ENCODE measurements at regions not wholly inside any gene's neighbourhood (a gene's known extent, or its start where the extent isn't known, plus 50 kb on each side); places are given as distances from the start of the nearest gene placed in this dataset.
"Not testable (repeated sequence)": the region's sequence is repeated elsewhere in the genome, so short reads cannot be mapped to it uniquely, and the experiment has no call there.

DNA sequence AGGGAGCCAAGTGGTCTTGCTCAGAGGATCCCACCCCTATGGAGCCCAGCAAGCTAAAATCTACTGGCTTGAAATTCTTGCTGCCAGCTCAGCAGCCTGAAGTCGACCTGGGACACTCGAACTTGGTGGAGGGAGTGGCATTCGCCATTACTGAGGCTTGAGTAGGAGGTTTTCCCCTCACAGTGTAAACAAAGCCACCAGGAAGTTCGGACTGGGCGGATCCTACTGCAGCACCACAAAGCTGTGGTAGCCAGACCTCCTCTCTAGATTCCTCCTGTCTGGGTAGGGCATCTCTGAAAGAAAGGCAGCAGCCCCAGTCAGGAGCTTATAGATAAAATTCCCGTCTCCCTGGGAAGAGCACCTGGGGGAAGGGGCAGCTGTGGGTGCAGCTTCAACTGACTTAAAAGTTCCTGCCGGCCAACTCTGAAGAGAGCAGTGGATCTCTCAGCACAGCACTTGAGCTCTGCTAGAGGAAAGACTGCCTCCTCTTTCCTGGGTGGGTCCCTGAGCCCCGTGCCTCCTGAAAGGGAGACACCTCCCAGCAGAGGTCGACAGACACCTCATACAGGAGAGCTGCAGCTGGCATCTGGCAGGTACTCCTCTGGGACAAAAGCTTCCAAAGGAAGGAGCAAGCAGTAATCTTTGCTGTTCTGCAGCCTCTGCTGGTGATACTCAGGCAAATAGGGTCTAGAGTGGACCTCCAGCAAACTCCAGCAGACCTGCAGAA is 576.3 kb upstream of the NECTIN3 start:
- DNase-seq, result no peak

DNA sequence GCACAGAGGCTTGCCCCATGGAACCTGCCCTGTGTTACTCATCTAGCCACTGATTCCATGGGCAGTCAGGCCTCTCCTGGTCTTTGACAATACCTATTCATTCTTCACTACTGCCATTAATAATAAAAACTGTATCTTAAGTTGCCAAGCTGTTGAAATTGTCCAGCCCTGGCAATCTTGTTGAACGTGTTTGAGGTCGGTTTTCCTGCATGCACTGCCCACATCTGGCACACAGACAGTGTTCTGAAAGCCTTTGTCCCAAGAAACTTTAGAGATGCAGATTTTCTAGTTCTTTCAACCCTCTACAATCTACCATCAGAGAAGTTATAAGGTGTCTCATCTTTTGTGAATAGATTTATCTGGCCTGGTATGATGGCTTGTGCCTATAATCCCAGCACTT is 567.2 kb upstream of the NECTIN3 start:
- DNase-seq, result no peak

DNA sequence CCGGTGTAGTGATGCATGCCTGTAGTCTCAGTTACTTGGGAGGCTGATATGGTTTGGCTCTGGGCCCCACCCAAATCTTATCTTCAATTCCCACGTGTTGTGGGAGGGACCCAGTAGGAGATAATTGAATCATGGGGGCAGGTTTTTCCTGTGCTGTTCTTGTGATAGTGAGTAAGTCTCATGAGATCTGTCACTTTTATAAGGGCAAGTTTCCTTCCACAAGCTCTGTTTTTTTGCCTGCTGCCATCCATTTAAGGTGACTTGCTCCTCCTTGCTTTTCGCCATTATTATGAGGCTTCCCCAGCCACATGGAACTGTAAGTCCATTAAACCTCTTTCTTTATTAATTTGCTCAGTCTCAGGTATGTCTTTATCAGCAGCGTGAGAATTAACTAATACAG is 566.7 kb upstream of the NECTIN3 start:
- no peak for DNase-seq

DNA sequence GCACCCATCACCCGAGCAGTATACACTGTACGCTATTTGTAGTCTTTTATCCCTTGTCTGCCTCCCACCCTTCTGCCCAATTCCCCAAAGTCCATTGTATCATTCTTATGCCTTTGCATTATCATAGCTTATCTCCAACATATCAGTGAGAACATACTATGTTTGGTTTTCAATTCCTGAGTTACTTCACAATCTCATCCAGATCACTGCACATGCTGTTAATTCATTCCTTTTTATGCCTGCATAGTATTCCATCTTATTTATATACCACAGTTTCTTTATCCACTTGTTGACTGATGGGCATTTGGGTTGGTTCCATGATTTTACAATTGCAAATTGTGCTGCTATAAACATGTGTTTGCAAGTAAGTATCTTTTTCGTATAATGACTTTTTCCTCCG is 564.7 kb upstream of the NECTIN3 start:
- no peak for DNase-seq

DNA sequence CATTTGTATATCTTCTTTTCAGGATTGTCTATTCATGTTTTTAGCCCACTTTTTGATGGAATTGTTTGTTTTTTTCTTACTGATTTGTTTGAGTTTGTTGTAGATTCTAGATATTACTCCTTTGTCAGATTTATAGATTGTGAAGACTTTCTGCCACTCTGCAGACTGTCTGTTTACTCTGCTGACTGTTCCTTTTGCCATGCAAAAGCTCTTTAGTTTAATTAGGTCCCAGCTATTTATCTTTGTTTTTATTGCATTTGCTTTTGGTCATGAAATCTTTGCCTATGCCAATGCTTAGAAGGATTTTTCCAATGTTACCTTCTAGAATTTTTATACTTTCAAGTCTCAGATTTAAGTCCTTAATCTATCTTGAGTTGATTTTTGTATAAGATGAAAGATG is 564.0 kb upstream of the NECTIN3 start:
- not testable (repeated sequence) for DNase-seq

DNA sequence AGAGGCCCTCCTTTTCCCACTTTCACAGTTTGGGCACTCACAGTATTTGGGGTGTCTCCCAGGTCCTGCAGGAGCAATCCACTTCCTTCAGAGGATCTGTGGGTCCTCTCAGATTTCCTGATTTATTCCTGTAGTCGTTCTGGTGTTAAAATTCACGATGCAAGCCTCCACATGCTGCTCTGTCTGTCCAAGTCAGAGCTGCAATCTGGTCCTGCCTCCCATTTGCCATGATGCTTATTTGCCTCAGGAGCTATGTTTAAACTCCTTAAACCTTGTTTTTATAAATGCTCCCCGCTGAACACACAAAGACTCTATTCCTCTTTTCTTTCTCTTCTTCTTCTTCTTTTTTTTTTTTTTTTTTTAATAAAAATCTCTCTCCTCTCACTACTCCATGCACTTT is 558.7 kb upstream of the NECTIN3 start:
- DNase-seq, result no peak

DNA sequence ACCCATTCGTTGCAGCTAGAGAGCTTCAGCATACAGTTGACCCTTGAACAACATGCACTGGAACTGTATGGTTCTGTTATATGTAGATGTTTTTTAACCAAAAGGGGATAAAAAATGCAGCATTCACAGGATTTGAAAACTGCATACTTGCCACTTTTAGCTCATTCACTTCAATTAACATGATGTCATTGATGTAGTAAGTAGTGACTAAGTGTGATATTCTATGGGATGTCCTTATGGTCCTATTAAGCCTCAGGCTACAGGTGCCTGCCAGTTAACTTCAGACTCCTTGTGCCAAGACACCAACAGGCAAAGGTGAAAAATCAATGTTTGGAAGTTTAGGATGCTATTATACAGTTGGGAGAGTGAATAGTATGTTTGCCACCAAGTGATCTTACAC is 553.6 kb upstream of the NECTIN3 start:
- DNase-seq, result no peak

DNA sequence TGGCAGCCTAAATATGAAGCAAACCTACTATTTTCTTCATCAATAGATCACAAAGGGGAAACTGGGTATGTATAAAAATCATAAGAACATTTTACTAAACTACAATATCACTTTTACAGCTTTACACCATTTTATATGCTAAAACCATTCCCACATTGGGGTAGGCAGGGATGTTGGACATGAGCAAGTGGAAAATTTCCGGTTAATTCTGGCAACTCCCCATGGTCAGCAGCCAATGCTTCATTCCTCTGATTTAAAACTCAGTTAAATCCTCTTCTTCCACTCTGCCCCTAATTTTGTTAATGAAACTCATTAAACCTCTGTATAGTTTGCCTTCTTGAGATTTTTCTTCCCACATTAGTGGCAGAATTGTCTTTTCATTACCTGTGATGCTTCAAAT is 552.5 kb upstream of the NECTIN3 start:
- no peak for DNase-seq

DNA sequence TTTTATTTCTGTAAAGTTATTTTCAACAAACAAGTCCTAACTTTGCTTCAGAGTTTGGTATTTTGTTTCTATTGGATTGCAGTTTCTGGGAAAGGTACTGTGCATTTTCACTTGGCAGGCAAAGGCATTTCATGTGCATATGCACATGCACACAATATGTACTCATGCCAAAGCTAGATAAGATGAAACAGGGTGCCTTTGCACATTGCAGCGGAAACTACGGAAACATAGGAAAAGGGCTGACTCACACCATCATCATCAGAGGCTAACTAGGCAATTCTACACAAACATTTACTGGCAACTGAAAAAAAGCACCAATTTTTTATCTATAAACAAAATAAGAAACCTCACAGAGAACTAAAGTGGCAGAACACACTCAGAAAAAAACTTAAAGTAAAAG is 550.6 kb upstream of the NECTIN3 start:
- no peak for DNase-seq

DNA sequence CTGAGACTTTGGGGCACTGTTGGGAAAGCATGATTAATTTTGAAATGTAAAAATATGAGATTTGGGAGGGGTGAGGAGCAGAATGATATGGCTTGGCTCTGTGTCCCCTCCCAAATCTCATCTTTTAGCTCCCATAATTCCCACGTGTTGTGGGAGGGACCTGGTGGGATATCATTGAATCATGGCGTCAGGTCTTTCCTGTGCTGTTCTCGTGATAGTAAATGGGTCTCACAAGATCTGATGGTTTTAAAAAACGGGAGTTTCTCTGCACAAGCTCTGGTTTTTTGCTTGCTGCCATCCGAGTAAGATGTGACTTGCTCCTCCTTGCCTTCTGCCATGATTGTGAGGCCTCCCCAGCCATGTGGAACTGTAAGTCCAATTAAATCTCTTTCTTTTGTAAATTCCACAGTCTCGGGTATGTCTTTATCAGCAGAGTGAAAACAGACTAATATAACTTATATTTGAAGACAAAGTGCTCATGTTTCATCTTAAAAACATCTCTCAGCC is 546.0 kb upstream of the NECTIN3 start:
- not testable (repeated sequence) for DNase-seq

DNA sequence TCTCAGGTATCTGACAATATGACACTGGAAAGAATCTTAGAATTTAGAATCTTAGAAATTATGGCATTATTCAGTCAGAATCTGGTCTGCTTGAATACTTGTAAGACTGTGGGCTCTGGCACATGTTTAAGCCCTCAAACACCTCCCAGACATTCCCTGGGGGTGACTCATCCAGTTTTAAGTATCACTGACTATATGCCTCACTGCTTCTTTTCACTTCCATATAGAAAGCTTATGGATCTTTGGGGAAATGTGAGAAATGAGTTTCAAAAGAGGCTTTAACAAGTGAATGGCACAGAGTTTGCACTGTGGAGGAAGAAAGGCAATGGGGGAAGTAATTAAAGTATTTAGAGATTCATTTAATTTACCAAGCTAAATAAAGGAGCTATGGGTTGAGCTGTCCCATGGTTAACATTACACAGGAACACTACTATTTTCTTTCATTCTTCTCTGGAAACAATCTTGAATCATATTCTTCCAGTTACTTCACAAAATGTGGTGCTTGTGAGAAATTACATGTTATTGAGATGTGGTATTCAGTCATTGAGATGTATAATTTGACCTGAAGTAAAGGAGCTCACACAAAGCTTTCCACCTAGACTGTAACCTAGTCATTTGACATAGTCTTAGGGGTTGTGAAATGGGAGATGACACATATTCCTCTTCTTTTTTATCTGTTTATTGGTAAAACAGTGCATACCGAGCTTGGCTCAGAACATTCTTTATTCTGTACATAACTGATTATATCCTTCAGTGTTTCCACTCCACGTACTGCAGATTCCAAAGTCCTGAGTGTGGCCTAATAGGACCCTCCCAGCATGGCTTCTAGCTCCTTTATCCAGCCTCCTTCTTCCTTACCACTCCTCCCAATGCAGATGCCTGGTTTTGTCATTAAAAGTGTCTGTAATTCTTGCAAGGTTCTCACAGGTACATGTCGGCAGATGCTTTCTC is 544.6 kb upstream of the NECTIN3 start:
- DNase-seq, result no peak

DNA sequence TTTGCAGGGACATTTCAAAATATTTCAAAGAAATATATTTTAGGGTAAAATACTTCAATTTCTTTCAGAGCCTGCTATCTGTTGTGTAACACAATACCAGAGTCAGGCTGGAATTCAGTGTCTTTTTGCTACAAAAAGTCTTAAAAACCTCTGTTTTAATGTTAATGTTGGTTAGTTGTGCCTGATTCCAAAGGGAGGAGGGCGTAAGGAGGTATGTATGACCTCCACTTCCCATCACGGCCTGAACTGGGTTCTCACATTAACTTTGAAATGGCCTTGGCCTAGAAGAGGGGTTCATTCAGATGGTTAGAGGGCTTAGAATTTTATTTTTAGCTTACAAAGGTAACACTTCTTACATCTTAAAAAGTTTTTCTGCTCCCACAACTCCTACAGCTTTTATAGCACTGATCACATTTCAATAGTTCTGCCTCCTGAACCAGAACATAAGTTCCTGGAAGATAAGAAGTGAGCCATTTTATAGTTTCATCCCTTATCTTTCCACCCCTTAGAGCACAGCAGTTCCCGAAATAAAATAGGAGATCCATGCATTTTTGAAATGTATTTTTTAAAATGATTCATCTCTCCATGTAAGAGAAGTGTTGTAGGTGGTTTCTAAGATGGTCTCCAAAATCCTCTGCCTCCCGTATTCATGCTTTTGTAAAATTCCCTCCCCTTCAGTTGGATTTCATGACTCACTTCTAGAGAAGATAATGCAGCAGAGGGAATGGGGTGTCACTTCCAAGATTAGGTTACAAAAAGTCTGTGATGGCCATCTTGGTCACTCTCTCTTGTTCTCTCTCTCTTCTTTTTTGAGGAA is 543.1 kb upstream of the NECTIN3 start:
- no peak for DNase-seq

DNA sequence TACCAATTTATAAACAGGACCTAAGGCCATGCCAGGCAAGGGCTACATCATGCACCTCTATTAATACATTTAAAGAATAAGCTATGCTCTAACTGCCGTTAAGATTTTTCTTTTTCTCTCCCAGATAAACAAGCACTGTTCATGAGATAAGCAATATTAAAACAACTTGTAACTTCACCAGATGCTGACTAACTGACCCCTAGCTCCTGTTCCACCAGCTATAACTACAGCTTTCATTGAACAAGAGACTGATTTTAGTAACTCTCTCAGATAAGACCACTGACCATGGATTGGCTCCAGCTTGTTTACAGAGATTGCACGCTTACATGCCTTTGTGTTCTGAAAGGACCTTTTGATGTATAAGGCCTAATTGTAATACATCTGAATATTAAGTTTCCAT is 540.7 kb upstream of the NECTIN3 start:
- DNase-seq, result no peak

DNA sequence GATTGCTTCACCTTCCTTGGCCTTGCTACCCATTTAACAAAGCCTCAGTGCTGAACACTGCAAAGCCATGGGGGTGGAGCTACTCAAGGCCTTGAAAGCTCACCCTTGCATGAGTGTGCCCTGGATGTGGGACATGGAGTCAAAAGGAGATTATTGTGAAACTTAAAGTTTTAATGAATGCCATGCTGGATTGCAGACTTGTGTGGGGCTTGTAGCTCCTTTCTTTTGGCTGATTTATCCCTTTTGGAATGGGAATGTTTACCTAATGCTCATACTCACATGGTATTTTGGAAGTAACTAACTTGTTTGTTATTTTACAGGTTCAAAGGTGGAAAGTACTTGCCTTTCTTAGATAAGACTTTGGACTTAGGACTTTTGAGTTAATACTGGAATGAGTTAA is 538.5 kb upstream of the NECTIN3 start:
- DNase-seq, result no peak

DNA sequence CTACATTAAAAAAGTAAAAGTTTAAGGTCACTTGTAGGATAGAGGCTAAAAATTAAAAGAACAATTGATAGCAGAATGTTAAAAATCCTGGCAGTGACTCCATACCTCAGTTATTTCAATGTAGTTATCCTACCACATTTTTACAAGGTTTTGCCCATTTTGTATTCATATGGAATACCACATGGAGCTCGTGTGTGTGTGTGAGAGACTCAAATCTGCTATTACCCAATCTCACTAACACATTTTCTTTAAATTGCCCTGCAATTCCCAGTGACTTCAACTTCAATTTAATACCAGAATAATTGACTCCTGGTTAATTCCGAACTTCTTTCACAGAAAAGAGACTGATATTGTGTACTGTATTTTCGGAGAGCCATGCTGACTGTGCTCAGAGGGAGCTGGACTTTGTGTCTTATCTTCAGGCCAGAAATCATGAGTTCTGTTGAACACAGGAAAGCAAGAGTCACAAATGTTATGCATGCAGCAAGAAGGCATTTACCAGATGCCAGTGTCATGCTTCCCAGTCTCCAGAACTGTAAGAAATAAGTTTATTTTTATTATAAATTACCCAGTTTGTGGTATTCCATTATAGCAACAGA is 529.0 kb upstream of the NECTIN3 start:
- no peak for DNase-seq

DNA sequence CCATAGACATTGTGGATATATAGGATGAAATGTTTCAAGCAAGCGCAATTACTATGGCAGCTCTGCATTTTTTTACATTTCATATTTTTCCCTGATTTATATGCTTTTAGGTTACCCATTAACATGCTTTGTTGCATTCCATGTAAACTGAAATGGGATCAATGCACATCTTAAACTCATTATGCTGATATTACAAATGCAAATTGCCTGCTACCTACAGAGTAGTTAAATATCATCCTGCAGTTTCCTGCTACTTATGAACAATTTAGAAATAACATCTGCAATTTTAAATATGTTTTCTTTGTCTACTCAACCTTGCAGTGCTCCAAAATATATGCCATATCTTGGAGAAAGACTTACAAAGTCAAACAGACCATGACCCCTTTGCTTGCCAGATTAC is 526.9 kb upstream of the NECTIN3 start:
- no peak for DNase-seq

DNA sequence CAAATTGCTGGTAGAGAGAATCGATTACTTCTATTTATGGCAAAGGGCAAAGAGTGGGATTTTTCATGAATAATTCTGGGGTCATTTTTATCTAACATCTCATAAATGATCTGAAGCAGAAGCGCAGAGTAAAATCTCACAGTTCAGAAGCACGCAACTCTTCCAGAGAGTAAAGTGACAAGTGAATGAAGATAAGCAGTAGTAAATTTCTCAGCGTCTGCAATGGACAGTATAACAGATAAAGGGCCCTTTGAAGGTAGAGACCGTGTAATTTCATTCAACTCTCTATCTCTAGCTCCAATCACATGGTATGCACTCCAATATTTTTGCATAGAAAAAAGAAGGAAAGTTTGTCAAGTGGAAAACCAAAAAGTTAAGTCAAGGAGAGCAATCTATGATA is 521.1 kb upstream of the NECTIN3 start:
- DNase-seq, result no peak

DNA sequence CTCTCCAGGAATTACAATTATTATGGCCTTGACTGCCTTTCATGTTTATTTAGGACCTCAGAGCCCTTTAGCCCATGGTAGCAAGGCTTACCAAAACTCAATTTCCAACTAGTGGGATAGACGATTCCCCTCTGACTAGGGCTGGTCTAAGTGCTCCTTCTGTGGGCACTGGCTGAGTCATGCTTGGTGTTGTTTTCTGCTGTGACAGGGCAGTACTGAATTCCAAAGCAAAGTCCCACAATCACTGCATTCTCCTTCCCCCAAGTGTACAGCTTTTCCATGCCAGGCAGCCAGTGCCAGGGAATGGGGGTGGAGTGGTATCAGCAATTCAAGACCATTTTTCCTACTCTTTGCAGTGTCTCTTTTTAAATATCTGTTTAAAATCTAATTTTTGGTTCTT is 509.0 kb upstream of the NECTIN3 start:
- no peak for DNase-seq

DNA sequence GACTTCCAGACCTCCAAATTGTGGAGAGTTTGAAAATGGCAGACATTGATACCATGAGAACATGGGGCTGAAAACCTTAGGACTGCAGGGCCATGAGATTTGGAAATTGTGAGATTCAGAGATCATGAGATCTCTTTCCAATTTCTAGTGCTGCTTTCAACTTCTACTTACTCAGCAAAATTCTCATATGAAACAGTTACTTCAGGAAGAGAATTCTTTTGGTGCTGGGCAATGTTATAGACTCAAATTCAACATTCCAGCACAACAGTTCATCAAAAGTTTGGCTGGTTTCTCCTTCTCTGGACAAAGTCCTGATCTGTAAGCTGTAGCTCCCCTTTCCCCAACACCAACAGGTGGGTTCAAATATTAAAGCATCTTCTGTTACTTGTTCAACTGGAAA is 506.9 kb upstream of the NECTIN3 start:
- DNase-seq, result no peak

DNA sequence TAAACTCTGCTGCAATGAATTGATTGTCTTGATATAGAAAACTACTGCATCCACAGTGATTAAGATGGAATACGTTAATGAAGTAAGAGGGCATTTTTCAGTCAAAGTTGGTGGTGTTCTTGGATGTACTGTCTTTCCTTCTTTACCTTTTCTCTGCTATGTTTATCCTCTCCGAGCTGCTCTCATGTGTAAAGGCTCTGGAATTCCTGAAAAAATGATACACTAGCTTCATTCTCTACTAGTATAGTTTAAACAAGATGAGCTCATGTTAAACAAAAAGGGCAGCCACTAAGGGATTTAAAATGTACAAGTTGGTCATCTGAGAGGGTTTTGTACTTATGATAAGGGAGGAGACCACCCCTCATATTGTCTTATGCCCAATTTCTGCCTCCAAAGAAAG is 504.6 kb upstream of the NECTIN3 start:
- no peak for DNase-seq

DNA sequence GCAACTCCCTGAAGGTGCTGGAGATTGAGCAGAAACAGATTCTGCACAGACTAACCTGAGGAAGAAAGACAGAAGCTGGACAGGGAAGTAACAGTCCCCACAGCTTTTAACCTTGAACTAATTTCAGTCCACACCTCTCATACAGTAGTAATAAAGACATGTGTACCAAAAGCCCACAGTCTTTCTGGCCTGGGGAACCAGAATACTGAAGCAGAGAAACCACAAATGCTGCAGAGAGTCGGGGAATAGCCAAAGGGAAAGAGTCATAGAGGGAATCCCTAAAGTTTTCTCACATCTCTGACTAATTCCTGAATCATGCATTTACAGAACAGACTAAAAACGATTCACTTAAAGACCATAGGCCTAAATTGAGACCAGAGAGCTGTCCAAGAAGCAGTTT is 503.4 kb upstream of the NECTIN3 start:
- DNase-seq, result no peak

DNA sequence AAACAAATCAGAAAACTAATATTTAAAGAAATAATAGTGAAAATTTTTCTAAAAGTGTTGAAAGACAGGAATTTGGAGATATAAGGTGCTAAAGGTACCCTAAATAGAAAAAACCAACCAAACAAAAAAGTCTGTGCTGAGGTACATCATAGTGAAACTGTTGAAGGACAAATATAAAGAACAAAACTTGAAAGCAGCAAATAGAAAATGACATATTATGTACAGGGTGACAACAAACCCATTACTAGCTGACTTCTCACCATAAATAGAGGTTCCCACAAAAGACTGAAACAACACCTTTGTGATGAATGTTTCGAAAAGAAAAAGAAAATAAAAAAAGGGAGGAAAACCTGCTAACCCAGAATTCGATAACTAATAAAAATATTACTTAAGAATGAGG is 502.5 kb upstream of the NECTIN3 start:
- no peak for DNase-seq

DNA sequence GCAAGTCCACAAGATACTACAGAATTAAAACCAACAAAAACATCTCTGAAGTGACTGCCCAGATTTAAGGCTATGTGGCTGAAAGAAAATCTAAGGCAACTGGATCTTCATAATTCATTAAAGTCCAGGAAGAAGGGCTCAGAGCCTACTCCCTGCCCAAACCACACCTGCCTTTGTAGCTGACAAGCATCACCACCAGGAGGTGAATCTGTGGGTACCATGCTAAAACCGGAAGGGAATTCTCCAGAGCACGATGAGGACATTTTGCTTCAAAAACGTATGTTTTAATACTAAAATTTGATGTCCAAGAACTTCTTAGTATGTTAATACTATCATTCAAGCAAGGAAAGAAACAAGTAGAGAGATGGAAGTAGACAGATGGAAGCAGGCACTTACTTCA is 495.9 kb upstream of the NECTIN3 start:
- DNase-seq, result no peak

Data from activated CD8-positive, alpha-beta memory T cell treated with anti-CD3 and anti-CD28 coated beads, Interleukin-2, amount 50 U/mL, for 4 hours (primary cell).